Endothelial cell (in vitro differentiated cells): ENCODE measurements at regions not wholly inside any gene's neighbourhood (a gene's known extent, or its start where the extent isn't known, plus 50 kb on each side); places are given as distances from the start of the nearest gene placed in this dataset.

Source experiments
- DNase-seq: peaks from one replicate; pipeline ENCODE4 v3.0.0; 2021; ENCODE audit warnings: low spot score
- H3K27ac Mint-ChIP-seq: one replicate; pipeline ENCODE4 v1.8.0; 2021; ENCODE audit warnings: mixed read lengths, inconsistent platforms; ENCODE audit not compliant: unreplicated experiment
- H3K27me3 Mint-ChIP-seq: one replicate; pipeline ENCODE4 v1.8.0; 2021; ENCODE audit warnings: mild to moderate bottlenecking, moderate library complexity, mixed read lengths, inconsistent platforms; ENCODE audit not compliant: unreplicated experiment
- H3K36me3 Mint-ChIP-seq: one replicate; pipeline ENCODE4 v1.8.0; 2021; ENCODE audit warnings: mild to moderate bottlenecking, low read depth, mixed read lengths, inconsistent platforms; ENCODE audit not compliant: unreplicated experiment
- H3K4me1 Mint-ChIP-seq: one replicate; pipeline ENCODE4 v1.8.0; 2021; ENCODE audit warnings: mild to moderate bottlenecking, mixed read lengths, inconsistent platforms; ENCODE audit not compliant: unreplicated experiment
- H3K4me3 Mint-ChIP-seq: one replicate; pipeline ENCODE4 v1.8.0; 2021; ENCODE audit warnings: mild to moderate bottlenecking, mixed read lengths, inconsistent platforms; ENCODE audit not compliant: unreplicated experiment
- H3K9me3 Mint-ChIP-seq: one replicate; pipeline ENCODE4 v1.8.0; 2021; ENCODE audit warnings: mixed read lengths, inconsistent platforms; ENCODE audit not compliant: unreplicated experiment
- TF ChIP-seq, protein P1 (sequence below): fragments of 200-600 bp; sonication (generic); IDR thresholded peaks from one replicate; pipeline ENCODE4 v1.5.0; 2021; ENCODE audit warnings: antibody characterized with exemption; ENCODE audit not compliant: unreplicated experiment

DNA sequence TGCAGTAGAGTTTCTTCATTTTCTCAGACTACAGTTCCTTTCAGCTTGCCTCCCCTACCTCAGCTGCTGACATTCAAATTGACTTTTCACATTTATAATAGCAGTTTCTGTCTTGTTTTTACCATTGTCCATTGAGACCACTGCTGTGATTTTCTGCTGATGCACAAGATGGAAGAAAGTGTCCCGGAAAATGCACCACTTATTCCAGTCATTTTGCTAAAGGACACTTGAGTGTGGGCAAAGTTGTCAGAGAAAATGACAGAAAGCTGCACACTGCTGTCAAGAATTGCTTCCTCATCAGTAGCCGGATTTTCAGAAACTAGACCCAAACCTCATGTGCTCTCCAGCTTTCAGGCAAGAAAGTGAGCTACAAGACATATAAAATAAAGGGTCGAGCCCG is 546.2 kb upstream of the SETBP1 start:
- Mint-ChIP-seq H3K27ac (no peak overlapping the region), H3K27me3 (no peaks in the 10 kb centered on the region), H3K4me1 (peaks cover 3% of the 10 kb centered on the region), H3K9me3 (no peaks in the 10 kb centered on the region), H3K4me3 (no peak overlapping the region), H3K36me3 (no peaks in the 10 kb centered on the region)
- TF ChIP-seq, protein P1, sequence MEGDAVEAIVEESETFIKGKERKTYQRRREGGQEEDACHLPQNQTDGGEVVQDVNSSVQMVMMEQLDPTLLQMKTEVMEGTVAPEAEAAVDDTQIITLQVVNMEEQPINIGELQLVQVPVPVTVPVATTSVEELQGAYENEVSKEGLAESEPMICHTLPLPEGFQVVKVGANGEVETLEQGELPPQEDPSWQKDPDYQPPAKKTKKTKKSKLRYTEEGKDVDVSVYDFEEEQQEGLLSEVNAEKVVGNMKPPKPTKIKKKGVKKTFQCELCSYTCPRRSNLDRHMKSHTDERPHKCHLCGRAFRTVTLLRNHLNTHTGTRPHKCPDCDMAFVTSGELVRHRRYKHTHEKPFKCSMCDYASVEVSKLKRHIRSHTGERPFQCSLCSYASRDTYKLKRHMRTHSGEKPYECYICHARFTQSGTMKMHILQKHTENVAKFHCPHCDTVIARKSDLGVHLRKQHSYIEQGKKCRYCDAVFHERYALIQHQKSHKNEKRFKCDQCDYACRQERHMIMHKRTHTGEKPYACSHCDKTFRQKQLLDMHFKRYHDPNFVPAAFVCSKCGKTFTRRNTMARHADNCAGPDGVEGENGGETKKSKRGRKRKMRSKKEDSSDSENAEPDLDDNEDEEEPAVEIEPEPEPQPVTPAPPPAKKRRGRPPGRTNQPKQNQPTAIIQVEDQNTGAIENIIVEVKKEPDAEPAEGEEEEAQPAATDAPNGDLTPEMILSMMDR = no peak
- DNase-seq = no peak

DNA sequence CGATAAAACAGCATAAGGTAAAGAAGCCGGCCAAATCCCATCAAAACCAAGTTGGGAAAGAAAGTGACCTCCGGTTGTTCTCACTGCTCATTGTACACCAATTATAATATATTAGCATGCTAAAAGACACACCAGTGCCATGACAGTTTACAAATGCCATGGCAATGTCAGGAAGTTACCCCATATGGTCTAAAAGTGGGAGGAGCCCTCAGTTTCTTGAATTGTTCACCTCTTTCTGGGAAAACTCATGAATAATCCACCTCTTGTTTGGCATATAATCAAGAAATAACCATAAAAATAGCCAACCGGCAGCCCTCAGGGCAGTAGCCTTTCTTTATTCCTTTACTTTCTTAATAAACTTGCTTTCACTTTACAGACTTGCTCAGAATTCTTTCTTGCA is 544.9 kb upstream of the SETBP1 start:
- TF ChIP-seq, protein P1 = no peak
- Mint-ChIP-seq H3K36me3 (no peaks in the 10 kb centered on the region), H3K27ac (no peak overlapping the region), H3K4me3 (no peak overlapping the region), H3K4me1 (peaks cover 3% of the 10 kb centered on the region), H3K9me3 (no peaks in the 10 kb centered on the region), H3K27me3 (no peaks in the 10 kb centered on the region)
- DNase-seq = no peak

DNA sequence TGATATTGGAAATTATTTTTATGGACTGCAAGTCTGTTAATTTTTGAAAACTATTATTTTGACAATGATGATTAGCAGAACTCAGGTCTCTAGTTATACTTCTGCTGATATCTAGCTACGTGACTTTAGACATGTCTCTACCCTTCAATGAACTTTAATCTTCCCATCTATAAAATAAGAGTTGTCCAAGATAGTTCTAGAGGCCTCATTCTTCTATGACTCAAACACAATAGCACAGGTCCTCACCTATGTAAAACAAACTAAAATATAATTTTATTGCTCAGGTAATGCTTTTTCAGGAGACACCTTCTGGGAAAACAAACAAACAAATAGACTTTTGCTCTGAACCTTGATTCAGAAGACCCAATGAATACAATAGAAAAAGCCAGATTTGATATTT is 544.4 kb upstream of the SETBP1 start:
- no peak overlapping the region for H3K4me3 Mint-ChIP-seq
- TF ChIP-seq, protein P1 = no peak
- H3K9me3 Mint-ChIP-seq = no peaks in the 10 kb centered on the region
- DNase-seq = no peak
- H3K27me3 Mint-ChIP-seq = no peaks in the 10 kb centered on the region
- no peak overlapping the region for H3K27ac Mint-ChIP-seq
- H3K36me3 Mint-ChIP-seq = no peaks in the 10 kb centered on the region
- peaks cover under 1% of the 10 kb centered on the region for H3K4me1 Mint-ChIP-seq

DNA sequence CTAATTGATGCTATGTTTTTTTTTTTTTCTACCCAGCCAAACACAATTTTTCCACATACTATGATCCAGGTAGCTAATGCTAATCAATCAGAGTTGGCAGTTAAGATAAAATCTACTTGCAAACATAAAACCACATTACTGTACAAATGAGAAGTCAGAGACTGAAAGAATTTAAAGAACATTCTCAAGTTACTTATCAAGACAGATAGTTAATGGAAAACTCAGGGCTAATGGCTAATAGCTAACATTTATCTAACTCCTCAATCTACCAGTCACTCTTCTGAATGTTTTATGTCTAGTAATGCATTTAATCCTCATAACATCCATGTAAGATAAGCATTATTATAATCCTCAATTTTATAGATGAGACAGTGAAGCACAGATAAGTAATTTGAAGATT is 537.6 kb upstream of the SETBP1 start:
- Mint-ChIP-seq H3K4me1 (no peaks in the 10 kb centered on the region), H3K27me3 (no peaks in the 10 kb centered on the region), H3K27ac (no peak overlapping the region), H3K9me3 (no peaks in the 10 kb centered on the region), H3K4me3 (no peak overlapping the region), H3K36me3 (no peaks in the 10 kb centered on the region)
- no peak for DNase-seq
- TF ChIP-seq, protein P1 = no peak

DNA sequence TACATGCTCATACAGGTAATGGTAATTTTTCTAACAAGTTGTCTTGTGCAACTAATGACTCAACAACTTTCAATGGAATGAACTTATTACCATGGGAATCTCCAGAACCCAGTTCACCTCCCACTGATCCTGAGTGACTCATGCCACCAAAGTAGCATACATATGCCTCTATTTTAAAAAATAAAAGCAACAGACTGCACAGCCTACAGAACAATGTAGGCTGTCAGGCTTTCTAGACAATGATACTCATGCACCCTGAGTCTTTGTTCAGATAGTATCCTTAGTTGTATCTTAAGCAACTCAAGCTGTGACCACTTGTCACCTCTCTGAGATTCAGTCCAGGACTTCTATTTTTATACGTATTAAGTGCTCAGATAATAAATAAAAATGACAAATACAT is 531.0 kb upstream of the SETBP1 start:
- no peaks in the 10 kb centered on the region for H3K27me3 Mint-ChIP-seq
- H3K36me3 Mint-ChIP-seq = no peaks in the 10 kb centered on the region
- no peak overlapping the region for H3K4me3 Mint-ChIP-seq
- TF ChIP-seq, protein P1 = no peak
- H3K4me1 Mint-ChIP-seq = no peaks in the 10 kb centered on the region
- no peaks in the 10 kb centered on the region for H3K9me3 Mint-ChIP-seq
- DNase-seq = no peak
- no peak overlapping the region for H3K27ac Mint-ChIP-seq
